Breast epithelium (tissue), 3 donors: ENCODE measurements at regions not wholly inside any gene's neighbourhood (a gene's known extent, or its start where the extent isn't known, plus 50 kb on each side); places are given as distances from the start of the nearest gene placed in this dataset.
"Not testable (repeated sequence)": the region's sequence is repeated elsewhere in the genome, so short reads cannot be mapped to it uniquely, and the experiment has no call there.

ENCODE experiments used
- POLR2A ChIP-seq: fragments of 450-650 bp; IDR thresholded peaks from one replicate; pipeline ENCODE4 v1.6.1; 2016; ENCODE audit warnings: antibody characterized with exemption, mild to moderate bottlenecking, moderate library complexity
- POLR2AphosphoS5 ChIP-seq, 3 donors: sonication (generic); formaldehyde crosslinking; IDR thresholded peaks; one replicate each; pipeline ENCODE4 v1.6.1; 2017; ENCODE audit warnings: antibody characterized with exemption in 3 of 3
- TF ChIP-seq, protein P1 (sequence below), 3 donors: fragments of 450-650 bp; IDR thresholded peaks; one replicate each; pipeline ENCODE4 v1.5.1; 2016 to 2017; ENCODE audit warnings: antibody characterized with exemption in 3 of 3, mild to moderate bottlenecking in 3 of 3, moderate library complexity in 3 of 3

DNA sequence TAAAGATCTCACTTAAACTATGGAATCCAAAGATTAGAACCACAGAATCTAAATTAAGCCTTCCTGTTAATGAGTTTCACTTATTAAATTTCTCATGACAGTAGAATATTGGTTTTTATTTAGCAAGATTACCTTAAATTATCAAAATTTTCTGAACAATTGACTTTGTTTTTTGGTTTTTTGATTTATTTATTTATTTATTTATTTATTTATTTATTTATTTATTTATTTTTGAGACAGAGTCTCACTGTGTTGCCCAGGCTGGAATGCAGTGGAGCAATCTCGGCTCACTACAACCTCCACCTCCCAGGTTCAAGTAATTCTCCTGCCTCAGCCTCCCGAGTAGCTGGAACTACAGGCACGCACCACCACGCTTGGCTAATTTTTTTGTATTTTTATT is 538.6 kb downstream of the AMY1C start:
- TF ChIP-seq POLR2AphosphoS5 (IDR thresholded peaks at IDR 0.05); POLR2A: not testable (repeated sequence)
- TF ChIP-seq, protein P1, sequence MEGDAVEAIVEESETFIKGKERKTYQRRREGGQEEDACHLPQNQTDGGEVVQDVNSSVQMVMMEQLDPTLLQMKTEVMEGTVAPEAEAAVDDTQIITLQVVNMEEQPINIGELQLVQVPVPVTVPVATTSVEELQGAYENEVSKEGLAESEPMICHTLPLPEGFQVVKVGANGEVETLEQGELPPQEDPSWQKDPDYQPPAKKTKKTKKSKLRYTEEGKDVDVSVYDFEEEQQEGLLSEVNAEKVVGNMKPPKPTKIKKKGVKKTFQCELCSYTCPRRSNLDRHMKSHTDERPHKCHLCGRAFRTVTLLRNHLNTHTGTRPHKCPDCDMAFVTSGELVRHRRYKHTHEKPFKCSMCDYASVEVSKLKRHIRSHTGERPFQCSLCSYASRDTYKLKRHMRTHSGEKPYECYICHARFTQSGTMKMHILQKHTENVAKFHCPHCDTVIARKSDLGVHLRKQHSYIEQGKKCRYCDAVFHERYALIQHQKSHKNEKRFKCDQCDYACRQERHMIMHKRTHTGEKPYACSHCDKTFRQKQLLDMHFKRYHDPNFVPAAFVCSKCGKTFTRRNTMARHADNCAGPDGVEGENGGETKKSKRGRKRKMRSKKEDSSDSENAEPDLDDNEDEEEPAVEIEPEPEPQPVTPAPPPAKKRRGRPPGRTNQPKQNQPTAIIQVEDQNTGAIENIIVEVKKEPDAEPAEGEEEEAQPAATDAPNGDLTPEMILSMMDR (IDR thresholded peaks at IDR 0.05): not testable (repeated sequence)
